ENCODE measurements at regions not wholly inside any gene's neighbourhood (a gene's known extent, or its start where the extent isn't known, plus 50 kb on each side); places are given as distances from the start of the nearest gene placed in this dataset.
"Not testable (repeated sequence)": the region's sequence is repeated elsewhere in the genome, so short reads cannot be mapped to it uniquely, and the experiment has no call there.

DNA sequence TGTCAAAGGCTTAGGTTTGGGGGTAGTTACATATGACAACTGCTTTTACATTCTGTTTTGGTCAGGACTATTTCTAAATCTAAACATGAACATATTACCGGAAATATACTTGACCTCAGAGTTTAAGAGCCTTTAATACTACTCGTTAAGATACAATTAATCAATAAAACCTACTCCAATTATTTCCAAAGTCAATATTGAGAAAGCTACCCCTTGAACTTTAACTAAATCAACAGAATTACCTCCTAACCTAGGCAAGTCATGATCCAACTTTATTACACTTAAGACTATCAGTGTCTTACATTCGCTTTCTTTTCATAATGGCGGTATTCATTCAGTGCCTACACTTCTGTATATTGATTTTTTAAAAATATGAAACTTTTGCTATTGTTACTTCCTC lies 107.7 kb downstream of the RAP2B start:
- DNase-seq: no peak

DNA sequence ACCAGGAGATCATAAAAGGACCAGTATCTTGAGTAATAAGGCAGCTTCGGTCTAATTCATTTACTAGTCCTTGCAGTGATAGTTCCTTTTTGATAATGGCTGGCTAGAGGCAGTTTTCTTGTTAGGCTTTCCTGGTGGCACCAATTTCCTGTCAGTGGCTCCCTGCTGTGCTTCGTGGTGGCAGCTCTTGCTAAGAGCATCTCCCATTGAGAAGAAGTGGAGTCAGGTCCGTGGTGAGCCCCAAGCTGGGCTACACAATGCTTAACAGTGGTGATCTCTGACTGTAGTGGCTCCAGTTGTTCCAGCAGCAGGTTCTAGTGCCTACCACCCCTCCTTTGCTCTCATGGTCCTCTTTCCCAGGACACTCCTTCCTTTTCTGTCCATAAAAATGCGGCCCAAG lies 111.2 kb downstream of the RAP2B start:
- DNase-seq: no peak

DNA sequence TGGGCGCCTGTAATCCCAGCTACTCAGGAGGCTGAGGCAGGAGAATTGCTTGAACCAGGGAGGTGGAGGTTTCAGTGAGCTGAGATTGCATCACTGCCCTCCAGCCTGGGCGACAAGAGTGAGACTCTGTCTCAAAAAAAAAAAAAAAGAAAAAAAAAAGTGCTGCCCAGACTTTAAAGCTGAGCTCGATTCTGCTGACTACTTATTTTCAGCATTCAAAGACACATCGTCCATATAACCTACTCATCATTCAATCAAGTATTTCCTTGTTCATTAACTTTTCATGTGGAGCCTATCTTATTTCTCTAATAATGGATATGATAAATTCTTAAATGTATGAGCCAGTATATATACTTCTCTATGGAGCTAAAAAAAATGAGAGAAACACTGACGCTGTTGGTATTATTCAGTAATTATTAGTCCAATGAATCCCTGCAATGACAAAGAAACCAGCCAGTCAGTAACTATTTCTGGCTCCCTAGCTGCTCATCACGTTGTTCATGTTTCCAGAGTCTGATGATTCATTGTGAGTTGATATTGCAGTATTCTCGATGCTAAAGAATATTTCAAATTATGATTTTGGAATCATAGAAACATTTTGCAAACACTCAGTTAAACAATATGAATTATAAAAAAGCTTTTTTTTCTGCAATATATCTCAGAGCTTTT lies 111.9 kb downstream of the RAP2B start:
- no peak for DNase-seq

DNA sequence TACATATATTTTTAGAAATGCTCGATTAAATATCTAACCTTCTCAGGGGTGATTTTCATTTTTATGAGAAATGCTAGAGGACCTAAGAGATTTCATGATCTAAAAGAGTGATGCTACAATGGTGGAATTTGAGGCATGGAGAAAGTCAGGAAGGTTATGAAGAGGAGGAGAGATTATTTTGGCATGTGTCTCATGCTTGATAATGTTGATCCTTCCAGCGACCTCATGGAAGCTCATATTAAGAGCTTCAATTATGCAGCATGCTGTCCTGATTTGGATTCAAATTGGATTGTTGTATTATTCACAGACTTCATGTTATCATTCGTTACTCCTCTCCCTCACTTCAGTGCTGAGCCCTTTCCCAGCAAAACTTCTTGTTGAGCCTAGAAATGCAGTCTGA lies 112.5 kb downstream of the RAP2B start:
- DNase-seq: no peak

DNA sequence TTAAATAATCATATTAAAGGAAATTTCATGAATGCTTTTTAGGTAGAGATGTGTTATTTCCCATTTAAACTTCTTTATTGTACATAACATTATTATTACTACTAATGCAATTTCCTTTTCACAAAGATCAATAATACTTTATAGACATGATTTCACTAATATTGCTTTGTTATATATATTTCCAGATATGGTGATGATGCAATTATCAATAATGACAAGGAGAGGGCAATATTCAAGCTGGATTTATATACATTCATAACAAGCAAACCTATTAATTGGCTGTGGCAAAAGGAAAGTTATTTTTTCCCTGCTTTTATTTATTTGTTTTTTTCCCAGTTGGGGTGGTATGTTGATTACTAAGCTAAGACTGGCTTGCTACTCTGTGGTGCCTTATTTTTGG lies 113.5 kb downstream of the RAP2B start:
- no peak for DNase-seq

DNA sequence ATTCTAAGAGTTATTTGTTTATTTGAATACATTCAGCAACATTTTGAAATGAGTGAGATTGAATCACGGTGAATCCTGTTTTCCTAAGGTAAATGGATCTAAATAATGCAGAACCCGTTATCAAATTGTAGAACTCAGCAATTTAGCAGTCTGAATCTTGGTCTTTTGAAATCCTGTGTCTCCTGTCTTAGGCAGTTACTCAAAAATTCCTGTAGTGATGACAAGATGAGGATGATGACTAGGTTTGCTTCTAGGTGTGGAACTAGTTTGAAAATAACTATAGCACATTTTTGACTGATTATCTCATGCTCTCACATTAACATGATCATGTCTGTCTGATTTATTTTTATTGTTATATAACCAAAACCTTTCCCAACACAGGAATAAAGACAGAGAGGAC lies 115.0 kb downstream of the RAP2B start:
- DNase-seq: no peak

DNA sequence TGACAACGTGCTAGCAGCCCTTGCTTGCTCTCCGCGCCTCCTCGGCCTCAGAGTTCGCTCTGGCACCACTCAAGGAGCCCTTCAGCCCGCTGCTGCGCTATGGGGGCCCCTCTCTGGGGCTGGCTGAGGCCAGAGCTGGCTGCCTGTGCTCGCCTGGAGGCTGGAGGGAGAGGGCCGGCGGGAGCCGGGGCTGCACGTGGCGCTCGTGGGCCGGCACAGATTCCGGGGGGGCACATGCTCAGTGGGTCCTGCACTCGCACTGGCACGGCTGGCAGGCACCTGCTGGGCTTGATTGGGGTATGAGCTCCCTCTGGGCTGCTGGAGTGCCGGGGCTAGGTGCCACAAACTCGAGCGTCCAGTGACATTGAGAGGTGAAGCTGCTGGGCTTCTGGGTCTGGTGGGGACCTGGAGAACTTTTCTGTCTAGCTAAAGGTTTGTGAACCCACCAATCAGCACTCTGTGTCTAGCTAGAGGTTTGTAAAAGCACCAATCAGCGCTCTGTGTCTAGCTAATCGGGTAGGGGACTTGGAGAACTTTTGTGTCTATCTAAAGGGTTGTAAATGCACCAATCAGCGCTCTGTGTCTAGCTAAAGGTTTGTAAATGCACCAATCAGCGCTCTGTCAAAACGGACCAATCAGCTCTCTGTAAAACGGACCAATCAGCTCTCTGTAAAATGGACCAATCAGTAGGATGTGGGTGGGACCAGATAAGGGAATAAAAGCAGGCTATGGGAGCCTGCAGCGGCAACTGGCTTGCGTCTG lies 119.4 kb downstream of the RAP2B start:
- DNase-seq: not testable (repeated sequence)

DNA sequence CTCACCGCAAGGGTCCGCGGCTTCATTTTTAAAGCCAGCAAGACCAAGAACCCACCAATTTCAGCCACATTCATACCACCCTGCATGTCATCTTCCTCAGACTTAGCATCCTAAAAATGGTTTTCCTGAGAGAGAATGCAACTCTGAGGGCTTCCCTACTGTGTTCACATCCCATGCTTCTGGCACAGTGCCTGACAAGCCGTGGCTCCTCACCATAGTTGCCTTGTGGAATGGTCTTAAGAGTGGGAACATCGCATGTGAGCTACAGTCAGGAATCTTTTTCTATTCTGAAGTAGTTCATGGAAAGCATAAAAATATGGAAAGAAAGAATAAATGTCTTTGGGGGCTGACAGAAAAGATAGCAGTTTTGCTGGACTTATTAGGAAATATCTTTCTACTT lies 120.3 kb downstream of the RAP2B start:
- no peak for DNase-seq

DNA sequence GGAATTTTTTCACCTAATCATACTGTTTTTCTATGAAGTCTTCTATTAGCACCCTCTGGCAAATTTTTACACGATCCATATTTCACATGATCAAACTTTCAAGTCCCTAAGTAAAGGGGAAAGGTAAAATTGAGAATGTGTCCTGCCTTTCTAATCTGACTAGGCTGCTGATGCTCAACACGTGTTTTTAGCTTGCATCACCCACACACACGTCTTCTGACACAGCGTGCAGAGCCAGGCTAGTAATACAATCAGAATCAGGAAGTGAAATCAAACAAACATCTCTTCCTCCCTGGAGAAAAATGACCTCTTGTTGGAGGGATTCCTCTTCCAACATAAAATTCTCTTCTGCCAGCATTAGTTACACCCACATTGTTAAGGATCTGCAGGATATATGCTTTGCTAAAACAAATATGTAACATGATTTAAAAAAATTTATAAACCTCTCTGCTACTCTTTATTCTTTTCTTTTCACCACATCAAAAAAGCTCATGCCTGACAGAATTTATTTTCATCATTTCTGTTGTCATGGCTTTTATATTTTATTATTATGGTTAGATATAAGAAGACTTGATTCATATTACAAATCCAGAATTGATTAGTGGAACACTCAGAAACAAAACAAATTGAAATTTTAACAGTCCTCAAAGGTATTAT lies 122.4 kb downstream of the RAP2B start:
- DNase-seq: peak; percentile 42 to 64

DNA sequence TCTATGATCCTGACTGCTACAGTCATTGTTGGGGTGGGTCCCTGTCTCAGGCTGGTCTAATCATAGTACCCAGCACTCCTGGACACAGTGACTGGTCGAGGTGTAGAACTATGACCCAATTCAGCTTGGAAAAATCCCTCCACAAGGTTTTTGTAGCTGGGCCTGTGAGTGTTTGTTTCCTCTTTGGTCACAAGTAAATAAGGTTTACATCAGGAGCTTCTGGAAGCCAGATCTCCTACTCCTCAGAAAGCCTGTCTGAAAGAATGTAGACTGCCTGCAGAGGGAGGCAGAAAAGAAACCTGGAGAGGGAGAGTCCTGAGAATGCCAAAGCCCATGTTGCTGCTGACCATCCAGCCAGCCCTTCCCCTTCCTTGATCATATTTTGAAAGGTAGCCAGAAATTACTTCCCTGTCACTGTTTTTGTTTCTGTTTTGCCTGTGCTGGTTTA lies 123.2 kb downstream of the RAP2B start:
- no peak for DNase-seq

DNA sequence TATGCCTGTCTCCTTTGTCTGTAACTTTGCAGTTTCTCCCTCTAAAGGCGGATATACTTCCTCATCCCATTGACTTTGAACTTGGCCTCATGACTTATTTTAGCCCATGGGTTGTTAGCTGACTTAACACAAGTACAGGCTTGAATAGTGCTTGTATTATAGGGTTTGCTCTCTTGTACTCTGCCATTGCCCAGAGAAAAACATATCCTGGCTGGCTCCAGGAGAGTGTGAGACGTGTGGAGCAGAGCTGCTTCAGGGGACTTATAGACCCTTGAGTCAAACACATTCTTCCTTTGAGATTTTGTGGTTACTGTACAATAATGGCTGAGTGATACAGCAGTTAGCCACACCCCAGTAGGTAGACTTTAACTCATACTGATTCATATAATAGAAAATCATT lies 124.0 kb downstream of the RAP2B start:
- DNase-seq: no peak

DNA sequence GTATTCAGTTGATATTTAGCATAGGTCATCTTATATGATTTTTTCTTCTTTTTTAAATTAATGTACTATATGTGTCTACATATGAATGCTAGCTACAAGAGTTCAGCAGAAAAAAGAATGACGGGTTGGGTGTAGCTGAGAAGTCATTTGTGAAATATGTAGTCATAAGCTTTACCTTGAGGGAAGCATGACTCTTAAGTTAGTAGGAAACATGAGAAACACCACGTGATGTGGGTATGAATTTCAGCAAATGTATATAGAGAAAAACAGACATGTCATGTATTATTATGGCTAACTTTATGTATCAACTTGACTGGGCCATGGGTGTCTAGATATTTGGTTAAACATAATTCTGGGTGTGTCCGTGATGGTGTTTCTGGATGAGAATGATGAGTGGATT lies 125.0 kb downstream of the RAP2B start:
- DNase-seq: no peak

DNA sequence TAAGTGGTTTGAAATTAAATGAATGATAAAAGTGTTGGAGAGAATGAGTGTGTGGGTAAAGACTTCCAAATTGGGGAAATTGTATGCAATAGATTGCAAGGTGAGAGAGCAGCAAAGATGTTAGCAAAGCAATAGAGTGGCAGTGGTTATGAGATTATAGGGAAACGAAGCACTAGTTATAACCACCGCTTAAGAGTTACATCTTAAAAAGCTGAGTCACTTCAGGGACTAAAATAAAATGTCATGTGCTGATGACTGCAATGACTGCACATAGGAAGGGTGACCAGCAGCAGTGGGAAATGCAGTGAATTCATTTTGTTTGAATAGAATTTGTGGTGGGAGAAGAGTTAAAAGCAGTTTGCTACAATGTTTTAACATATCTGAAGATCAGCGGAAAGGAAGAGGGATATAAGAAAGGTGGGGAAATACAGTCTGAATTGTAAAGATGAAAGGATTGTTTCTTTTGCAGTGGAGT lies 127.3 kb downstream of the RAP2B start:
- DNase-seq: no peak

DNA sequence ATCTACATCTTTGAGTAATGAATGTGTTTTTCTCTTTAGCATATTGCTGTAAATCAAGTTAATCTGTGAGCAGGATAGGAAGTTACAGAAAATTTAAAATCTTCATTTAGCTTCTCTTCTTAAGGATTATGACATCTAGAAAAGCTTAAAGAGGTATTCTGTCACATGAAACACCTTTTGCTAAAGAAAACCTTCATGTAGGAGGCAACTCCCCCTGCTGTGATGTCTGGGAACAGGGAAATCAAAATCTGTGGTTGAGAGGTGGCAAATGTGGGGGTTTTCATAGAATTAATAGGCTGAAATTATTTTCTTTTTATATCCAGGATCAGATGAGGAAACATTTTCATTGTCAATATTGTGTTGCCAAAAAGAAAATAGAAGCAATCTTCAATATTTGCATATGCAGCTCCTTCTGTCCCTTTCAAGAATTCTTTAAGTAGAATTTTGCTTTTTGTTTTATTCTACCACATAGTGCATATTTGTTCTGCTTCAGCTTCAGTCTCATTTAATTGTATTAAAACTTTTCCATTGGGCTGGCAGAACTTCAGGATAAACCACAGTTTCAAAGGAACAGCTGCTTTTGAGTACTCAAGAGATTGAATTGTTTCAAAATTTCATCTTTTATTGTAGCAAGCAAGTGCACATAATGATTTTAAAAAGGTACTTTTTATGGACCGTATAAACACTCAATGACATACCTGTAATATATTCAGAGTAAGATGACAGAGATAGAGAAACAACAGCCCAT lies 128.4 kb downstream of the RAP2B start:
- DNase-seq: peak in 1 of 2 donors; percentile 58

DNA sequence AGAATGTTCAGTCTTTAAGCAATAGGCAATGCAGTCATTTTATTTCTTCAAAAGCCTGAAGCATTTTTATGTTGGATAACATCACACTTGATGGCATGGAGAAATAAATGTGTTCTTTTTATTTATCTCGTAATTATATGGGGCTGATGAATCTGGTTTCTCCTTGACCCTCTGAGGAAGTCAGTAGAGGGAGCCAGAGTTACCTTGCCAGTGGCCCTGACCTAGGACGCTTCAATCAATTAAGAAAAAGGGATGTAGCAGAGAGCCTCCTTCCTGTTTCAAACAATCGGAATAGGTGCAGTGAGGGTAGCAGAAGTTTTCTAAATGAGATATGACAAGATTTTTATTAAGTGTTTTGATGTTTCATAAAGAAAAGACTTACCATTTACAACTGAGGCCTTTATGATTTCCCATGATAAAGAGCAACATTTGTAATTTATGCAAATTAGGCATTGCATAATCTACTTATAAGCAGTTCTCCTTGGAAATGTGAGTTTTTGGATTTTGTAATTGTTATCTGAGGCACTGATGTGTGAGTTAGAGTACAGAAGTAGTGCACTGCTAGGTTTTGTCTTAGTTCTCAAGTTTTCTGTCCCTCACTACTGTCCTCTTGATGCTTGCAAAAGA lies 129.1 kb downstream of the RAP2B start:
- DNase-seq: peak in 1 of 2 donors; percentile 51

DNA sequence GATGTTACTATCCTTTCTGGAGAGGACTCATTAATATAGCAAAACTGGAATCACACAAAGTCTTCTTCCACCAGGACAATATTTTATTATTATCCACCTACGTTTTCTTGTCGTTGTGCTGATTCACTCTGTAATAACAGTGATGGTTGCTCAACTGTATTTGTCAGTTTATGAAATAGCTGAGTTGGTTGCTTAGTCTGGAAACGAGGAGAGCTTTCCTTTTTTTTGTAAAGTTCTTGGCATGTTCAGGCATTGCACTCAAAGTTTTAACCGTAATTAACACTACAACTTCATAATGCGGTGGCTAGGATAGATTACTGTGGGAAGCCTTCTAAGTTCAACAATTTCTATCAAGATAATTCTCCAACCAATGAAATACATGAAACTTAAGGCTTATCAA lies 131.2 kb downstream of the RAP2B start:
- DNase-seq: no peak

DNA sequence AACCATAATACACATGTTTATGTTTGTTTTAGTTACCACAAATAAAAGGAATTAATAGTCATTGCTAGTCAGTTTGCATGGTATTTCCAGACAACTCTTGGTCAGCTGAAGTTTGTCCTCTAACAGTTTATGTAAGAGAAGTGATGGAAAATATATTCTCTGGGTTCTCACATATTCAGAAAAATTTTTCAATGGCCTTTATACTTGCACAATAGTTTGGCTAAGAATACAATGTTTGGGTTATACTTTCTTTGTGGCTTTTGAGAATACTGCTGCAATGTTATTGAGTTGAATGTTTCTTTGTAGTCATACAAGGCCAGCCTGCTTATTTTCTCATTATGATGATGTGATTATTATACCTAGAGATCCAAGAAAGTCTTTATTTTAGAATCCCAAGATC lies 133.9 kb downstream of the RAP2B start:
- no peak for DNase-seq

DNA sequence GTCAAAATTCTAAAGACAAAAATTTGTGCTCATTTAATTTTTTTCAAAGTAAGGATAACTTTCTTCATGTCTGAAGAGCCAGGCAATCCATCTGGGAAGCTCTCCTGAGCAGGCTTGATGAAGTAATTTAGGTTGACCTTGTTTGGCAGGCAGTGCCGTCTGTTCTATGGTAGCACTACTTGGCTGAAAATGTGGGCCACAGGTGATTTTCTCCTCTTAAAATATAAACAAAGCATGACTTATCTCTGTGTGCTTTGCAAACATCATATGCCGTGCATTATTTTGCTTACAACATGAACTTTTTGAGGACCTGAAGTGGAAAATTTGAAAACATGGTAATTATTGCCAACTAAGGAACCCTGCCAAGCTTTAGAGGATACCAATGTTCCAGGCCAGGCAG lies 143.2 kb downstream of the RAP2B start:
- DNase-seq: no peak

DNA sequence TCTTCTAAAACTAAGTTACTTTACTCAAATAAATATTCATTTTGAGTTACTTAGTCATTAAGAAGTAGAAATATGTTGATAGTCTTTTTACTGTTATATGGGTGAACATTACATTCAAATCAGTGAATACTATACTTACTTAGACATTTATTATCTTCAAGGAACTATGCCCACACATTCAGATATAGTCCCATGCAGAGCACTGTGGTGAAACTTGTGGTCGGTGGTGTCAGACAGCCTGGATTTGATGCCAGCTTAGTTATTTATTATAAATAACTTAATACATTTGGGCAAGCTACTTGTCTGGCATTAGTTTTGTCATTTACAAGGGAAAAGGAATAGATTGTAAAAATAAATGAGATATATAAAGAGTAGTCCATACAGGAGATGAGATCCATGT lies 149.5 kb downstream of the RAP2B start:
- no peak for DNase-seq

DNA sequence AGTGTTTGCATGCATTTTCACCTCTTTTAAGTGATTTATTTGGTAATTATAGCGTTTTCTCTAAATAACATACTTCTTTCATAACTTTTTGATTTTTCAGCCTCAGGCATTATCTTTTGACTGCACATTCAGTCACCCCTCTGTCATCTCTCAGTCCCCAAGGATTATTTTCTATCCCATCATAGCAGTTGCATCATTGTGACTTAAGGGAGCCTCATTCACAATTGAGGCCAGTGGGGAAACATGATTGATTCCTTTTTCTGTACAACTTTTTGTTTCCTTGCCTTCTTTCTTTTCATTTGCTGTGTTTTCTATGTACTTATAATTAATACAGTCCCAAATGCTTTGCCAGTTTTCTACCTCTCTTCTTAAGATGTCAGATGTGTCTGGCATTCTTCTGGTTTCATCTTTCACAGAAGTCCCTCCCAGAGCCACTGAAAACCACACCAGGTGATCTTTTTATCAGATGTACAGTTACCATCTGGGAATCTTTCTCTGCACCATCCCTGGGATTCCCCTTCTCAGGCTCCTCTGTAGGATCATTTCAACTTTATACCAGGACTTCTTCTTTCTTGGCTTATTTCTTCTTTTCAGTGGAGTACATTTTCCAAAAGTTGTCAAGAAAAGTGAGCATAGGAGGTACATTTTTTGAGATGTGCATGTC lies 151.4 kb downstream of the RAP2B start:
- no peak for DNase-seq

DNA sequence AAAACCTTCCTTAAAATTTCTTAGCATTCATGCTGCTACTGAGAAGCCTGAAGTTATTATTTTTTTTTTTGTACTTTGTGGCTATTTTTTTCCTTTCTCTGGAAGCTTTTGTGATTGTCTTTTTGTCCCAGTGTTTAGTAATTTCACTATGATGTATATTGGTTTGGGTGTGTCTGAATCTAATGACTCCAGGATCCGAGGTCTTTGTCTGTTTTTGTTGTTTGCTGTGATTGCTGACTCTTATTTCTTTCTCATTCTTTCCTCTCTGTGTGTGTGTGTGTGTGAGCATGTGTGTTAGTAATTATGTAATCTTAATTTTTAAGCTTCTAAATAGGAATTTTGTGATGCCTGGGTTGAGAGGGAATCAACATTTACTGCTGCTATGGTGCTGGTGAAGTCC lies 152.0 kb downstream of the RAP2B start:
- no peak for DNase-seq

DNA sequence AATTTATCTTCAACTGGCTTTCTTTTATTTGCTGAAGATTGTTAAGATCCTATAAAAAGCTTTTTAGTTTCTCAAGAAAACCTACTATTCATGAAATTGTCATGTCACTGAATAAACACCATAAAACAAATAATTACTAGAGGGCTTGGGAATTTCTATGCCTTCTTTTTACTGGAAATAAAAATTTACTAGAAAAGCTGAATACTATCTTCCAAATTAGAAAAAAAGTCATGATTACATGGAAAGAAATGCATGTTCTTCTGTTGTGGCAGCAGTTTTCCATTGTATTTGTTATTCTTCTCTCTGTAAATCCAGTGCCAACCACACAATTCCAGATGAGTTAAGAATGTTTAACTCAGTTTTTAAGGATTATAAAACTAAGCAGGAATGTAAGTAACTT lies 153.8 kb downstream of the RAP2B start:
- DNase-seq: no peak

Measured in CD4-positive, alpha-beta T cell treated with Interleukin-4 for 1 hour (primary cell).